A549 (cell line): ENCODE measurements at regions not wholly inside any gene's neighbourhood (a gene's known extent, or its start where the extent isn't known, plus 50 kb on each side); places are given as distances from the start of the nearest gene placed in this dataset.
A peak's percentile ranks its signal among the peaks of the same experiment; 100 is the strongest.

Experiments used
- ATAC-seq, 2 experiments: fragments of 200-7000 bp in 1 of 2; fragments of >200 bp in 1 of 2; cut with Nextera tagmentation in 1 of 2; cut with Tn5 transposase in 1 of 2; 3 replicates each; pipeline versions ENCODE4 v1.8.0 to v1.9.1; 2018 to 2020; ENCODE audit warnings: mild to moderate bottlenecking in 1 of 2, moderate library complexity in 1 of 2
- CTCF ChIA-PET: fragments of 300-600 bp; sonication (Branson Sonifier 250); formaldehyde crosslinking; extraction: SDS; loops from one replicate; lab custom pipeline; 2021; ENCODE audit warnings: antibody characterized with exemption, inconsistent platforms; lab: Yijun Ruan, JAX
- POLR2A ChIA-PET: fragments of 350-600 bp; formaldehyde crosslinking; extraction: SDS; loops from one replicate; lab custom pipeline; 2021; ENCODE audit warnings: antibody characterized with exemption, inconsistent platforms; lab: Yijun Ruan, JAX
- DNase-seq, 2 experiments: peaks; one replicate each; pipeline versions ENCODE4 v3.0.0 to v3.0.0-alpha.2; 2011 to 2016; ENCODE audit warnings: low read depth in 1 of 2, low spot score in 1 of 2
- FAIRE-seq: peaks from 2 replicates; lab custom pipeline; 2011; peaks lifted over from hg19 to GRCh38; lab: Jason Lieb, UNC
- H3K27ac ChIP-seq, 2 experiments: fragments of >200 bp; sonication (Bioruptor Twin); formaldehyde crosslinking; 3 replicates each; pipeline ENCODE4 v1.5.1; 2016 to 2017
- H3K4me1 ChIP-seq: fragments of >200 bp; sonication (Bioruptor Twin); formaldehyde crosslinking; 3 replicates; pipeline ENCODE4 v1.6.1; 2016
- H3K4me2 ChIP-seq: fragments of >200 bp; sonication (Bioruptor Twin); formaldehyde crosslinking; 3 replicates; pipeline ENCODE4 v1.6.1; 2016
- H3K4me3 ChIP-seq: fragments of >200 bp; sonication (Bioruptor Twin); formaldehyde crosslinking; 3 replicates; pipeline ENCODE4 v1.5.1; 2016
- H3K9me3 ChIP-seq: fragments of >200 bp; sonication (Bioruptor Twin); formaldehyde crosslinking; 3 replicates; pipeline ENCODE4 v1.6.1; 2016
- ATOH8 ChIP-seq: fragments of 250-450 bp; sonication (Bioruptor Pico); IDR thresholded peaks from 2 replicates; pipeline ENCODE4 v1.5.0; 2020; ENCODE audit warnings: low read depth, mild to moderate bottlenecking, moderate library complexity
- BHLHE40 ChIP-seq: IDR thresholded peaks from 2 replicates; pipeline ENCODE4 v1.6.1; 2012; ENCODE audit warnings: low read depth, low read length, inconsistent platforms
- CBX2 ChIP-seq: fragments of 200-600 bp; sonication (generic); IDR thresholded peaks from 2 replicates; pipeline ENCODE4 v1.6.1; 2016; ENCODE audit warnings: low read depth, mild to moderate bottlenecking, borderline replicate concordance
- CHD2 ChIP-seq: fragments of 150-350 bp; IDR thresholded peaks from 2 replicates; pipeline ENCODE4 v1.6.1; 2014; ENCODE audit warnings: low read length; ENCODE audit not compliant: partially characterized antibody
- EHMT2 ChIP-seq: fragments of 200-600 bp; sonication (generic); IDR thresholded peaks from 2 replicates; pipeline ENCODE4 v1.6.1; 2016; ENCODE audit warnings: antibody characterized with exemption, low read depth, mild to moderate bottlenecking, moderate library complexity
- ELK1 ChIP-seq: fragments of 150-350 bp; IDR thresholded peaks from 2 replicates; pipeline ENCODE4 v1.6.1; 2014; ENCODE audit warnings: low read depth, mild to moderate bottlenecking, low read length
- GATA3 ChIP-seq: IDR thresholded peaks from 2 replicates; pipeline ENCODE4 v1.6.1; 2012; ENCODE audit warnings: borderline replicate concordance
- HMGXB4 ChIP-seq: fragments of 250-450 bp; sonication (Bioruptor Pico); IDR thresholded peaks from 2 replicates; pipeline ENCODE4 v1.5.0; 2021; ENCODE audit warnings: mild to moderate bottlenecking, moderate library complexity, borderline replicate concordance
- HOXA7 ChIP-seq: fragments of 250-450 bp; sonication (Bioruptor Pico); IDR thresholded peaks from 2 replicates; pipeline ENCODE4 v1.5.0; 2020; ENCODE audit warnings: mild to moderate bottlenecking, moderate library complexity
- HOXB13 ChIP-seq: fragments of 250-450 bp; sonication (Bioruptor Pico); IDR thresholded peaks from 2 replicates; pipeline ENCODE4 v1.5.0; 2020; ENCODE audit warnings: low read depth, mild to moderate bottlenecking, moderate library complexity
- KDM1A ChIP-seq: fragments of 200-600 bp; sonication (generic); IDR thresholded peaks from 2 replicates; pipeline ENCODE4 v1.6.1; 2016; ENCODE audit warnings: low read depth, mild to moderate bottlenecking
- MAFK ChIP-seq: fragments of 450-650 bp; IDR thresholded peaks from 2 replicates; pipeline ENCODE4 v1.6.1; 2014; ENCODE audit not compliant: partially characterized antibody
- NPAS2 ChIP-seq: fragments of 250-450 bp; sonication (Bioruptor Pico); IDR thresholded peaks from 2 replicates; pipeline ENCODE4 v1.8.0; 2022; ENCODE audit warnings: mild to moderate bottlenecking, moderate library complexity, borderline replicate concordance
- NR3C1 ChIP-seq: fragments of >200 bp; sonication (Bioruptor Twin); formaldehyde crosslinking; IDR thresholded peaks from 3 replicates; pipeline ENCODE4 v1.6.1; 2017
- PBX3 ChIP-seq: IDR thresholded peaks from 2 replicates; pipeline ENCODE4 v1.6.1; 2012
- POLR2A ChIP-seq: IDR thresholded peaks from 2 replicates; pipeline ENCODE4 v1.6.1; 2012; ENCODE audit warnings: mild to moderate bottlenecking, low read length
- RARB ChIP-seq: fragments of 250-450 bp; sonication (Bioruptor Pico); IDR thresholded peaks from 2 replicates; pipeline ENCODE4 v1.8.0; 2021; ENCODE audit warnings: mild to moderate bottlenecking, moderate library complexity
- RCOR1 ChIP-seq: fragments of 150-350 bp; IDR thresholded peaks from 2 replicates; pipeline ENCODE4 v1.6.1; 2014; ENCODE audit warnings: antibody characterized with exemption, low read length, low read depth
- RFX5 ChIP-seq: fragments of 450-650 bp; IDR thresholded peaks from 2 replicates; pipeline ENCODE4 v1.7.1; 2014; ENCODE audit warnings: antibody characterized with exemption, mild to moderate bottlenecking, moderate library complexity
- SREBF2 ChIP-seq: fragments of 450-650 bp; IDR thresholded peaks from 2 replicates; pipeline ENCODE4 v1.6.1; 2014; ENCODE audit warnings: mild to moderate bottlenecking, moderate library complexity
- TFCP2L1 ChIP-seq: fragments of 250-450 bp; sonication (Bioruptor Pico); IDR thresholded peaks from 2 replicates; pipeline ENCODE4 v1.5.0; 2021; ENCODE audit warnings: mild to moderate bottlenecking
- TP53 ChIP-seq: fragments of 250-450 bp; sonication (Bioruptor Pico); IDR thresholded peaks from 2 replicates; pipeline ENCODE4 v1.5.0; 2021; ENCODE audit warnings: mild to moderate bottlenecking, moderate library complexity
- ZNF302 ChIP-seq: fragments of 250-450 bp; sonication (Bioruptor Pico); IDR thresholded peaks from 2 replicates; pipeline ENCODE4 v1.9.0; 2021; ENCODE audit warnings: inconsistent platforms, mild to moderate bottlenecking, moderate library complexity
- ZSCAN20 ChIP-seq: fragments of 250-450 bp; sonication (Bioruptor Pico); IDR thresholded peaks from 2 replicates; pipeline ENCODE4 v1.8.0; 2022; ENCODE audit warnings: mild to moderate bottlenecking, moderate library complexity
- WGBS: methylation state at CpG from one replicate; pipeline ENCODE4 v1.1.6; 2017; ENCODE audit errors: missing lambda C conversion rate; 5-methylcytosine and 5-hydroxymethylcytosine counted together

- Histone ChIP-seq H3K4me3 (no peak overlapping the region), H3K27ac (no peak overlapping the region), H3K4me2 (no peak overlapping the region), H3K4me1 (no peaks in the 10 kb centered on the region), H3K9me3 (no peaks in the 10 kb centered on the region)
- ChIA-PET CTCF (interaction anchor here (1.1 to 5.0 kb wide), 2 partner anchors 8 to 46 kb away, joined by 4 to 34 read pairs; no protein-coding TSS in a partner anchor), POLR2A (no interaction called here)
- WGBS, result 50% methylated on average over 2 of the region's 2 CpGs
- ATAC-seq (no peak), FAIRE-seq (peak; percentile 51), DNase-seq (no peak)
- TF ChIP-seq NPAS2 (no peak), NR3C1 (no peak), RCOR1 (no peak), HOXA7 (CRISPR knock-in tag) (no peak), HOXB13 (CRISPR knock-in tag) (no peak), CBX2 (no peak), BHLHE40 (no peak), EHMT2 (no peak), ATOH8 (no peak), ELK1 (no peak), KDM1A (no peak), CHD2 (no peak), MAFK (no peak), TP53 (no peak), POLR2A (no peak), SREBF2 (no peak), RARB (no peak), ZSCAN20 (CRISPR knock-in tag) (no peak), HMGXB4 (CRISPR knock-in tag) (no peak)
Observed at GRCh38 chr20:9920866-9921265, 82.0 kb upstream of the PAK5 start.

- POLR2A ChIA-PET, result no interaction called here
- FAIRE-seq (no peak), ATAC-seq (no peak), DNase-seq (no peak)
- no peak overlapping the region for H3K4me2 ChIP-seq
- H3K4me3 ChIP-seq, result no peak overlapping the region
- 69% methylated on average over 5 of the region's 5 CpGs for WGBS
- no peak for TF ChIP-seq BHLHE40
- TF ChIP-seq HOXA7 (CRISPR knock-in tag), result no peak
- no peak for TF ChIP-seq TFCP2L1 (CRISPR knock-in tag)
- TF ChIP-seq SREBF2, result no peak
- no peak for TF ChIP-seq ZNF302 (CRISPR knock-in tag)
- TF ChIP-seq CHD2, result no peak
- TF ChIP-seq PBX3, result no peak
- TF ChIP-seq RFX5, result no peak
- no peak for TF ChIP-seq RARB
- TF ChIP-seq GATA3, result no peak
- H3K27ac ChIP-seq, result no peak overlapping the region
- no peaks in the 10 kb centered on the region for H3K9me3 ChIP-seq
- H3K4me1 ChIP-seq, result no peaks in the 10 kb centered on the region
- CTCF ChIA-PET, result interaction anchor here (0.7 to 3.3 kb wide), 3 partner anchors 16 to 302 kb away, joined by 3 to 17 read pairs (median 3); no protein-coding TSS in a partner anchor
Observed at GRCh38 chr20:9919271-9920014, 80.6 kb upstream of the PAK5 start.
